GM13977 (cell line): ENCODE measurements at regions not wholly inside any gene's neighbourhood (a gene's known extent, or its start where the extent isn't known, plus 50 kb on each side); places are given as distances from the start of the nearest gene placed in this dataset.

Experiments
- DNase-seq: peaks from one replicate; pipeline ENCODE4 v3.0.0; 2012; ENCODE audit warnings: low spot score
- in situ Hi-C: fragments of 300-500 bp; cut with MboI; formaldehyde crosslinking; loops from one replicate; pipeline ENCODE4 v1.12.0; 2022; ENCODE audit warnings: low sequenced_read_pairs, low pct_unique_long_range_greater_than_20kb, mixed read lengths, inconsistent platforms; ENCODE audit not compliant: unreplicated experiment
- TF ChIP-seq, protein P1 (sequence below): IDR thresholded peaks from 2 replicates; pipeline ENCODE4 v1.5.1; 2012; ENCODE audit warnings: mild to moderate bottlenecking, control low read depth; ENCODE audit not compliant: insufficient read depth; ENCODE audit errors: extremely low read depth, missing control alignments

DNA sequence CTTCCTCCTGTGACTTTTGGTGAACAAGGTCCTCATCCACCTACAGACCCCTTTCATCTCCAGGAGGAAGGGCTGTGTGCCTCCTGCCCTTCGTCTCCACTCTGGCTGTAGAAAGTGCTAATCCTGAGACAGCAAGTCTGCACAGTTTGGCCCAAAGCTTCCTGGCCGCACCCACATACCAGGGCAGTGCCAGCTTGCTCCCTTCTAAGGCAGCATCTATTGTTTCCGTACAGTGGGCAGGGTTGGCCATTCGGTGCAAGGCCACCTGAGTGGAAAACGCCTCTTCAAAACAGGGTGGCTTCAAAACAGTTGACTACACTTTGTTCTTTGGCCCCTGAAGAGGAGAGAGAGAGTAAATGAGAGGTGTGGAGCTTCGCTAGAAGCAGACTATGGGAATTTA, 134.1 kb upstream of the KLF14 start:
- TF ChIP-seq, protein P1, sequence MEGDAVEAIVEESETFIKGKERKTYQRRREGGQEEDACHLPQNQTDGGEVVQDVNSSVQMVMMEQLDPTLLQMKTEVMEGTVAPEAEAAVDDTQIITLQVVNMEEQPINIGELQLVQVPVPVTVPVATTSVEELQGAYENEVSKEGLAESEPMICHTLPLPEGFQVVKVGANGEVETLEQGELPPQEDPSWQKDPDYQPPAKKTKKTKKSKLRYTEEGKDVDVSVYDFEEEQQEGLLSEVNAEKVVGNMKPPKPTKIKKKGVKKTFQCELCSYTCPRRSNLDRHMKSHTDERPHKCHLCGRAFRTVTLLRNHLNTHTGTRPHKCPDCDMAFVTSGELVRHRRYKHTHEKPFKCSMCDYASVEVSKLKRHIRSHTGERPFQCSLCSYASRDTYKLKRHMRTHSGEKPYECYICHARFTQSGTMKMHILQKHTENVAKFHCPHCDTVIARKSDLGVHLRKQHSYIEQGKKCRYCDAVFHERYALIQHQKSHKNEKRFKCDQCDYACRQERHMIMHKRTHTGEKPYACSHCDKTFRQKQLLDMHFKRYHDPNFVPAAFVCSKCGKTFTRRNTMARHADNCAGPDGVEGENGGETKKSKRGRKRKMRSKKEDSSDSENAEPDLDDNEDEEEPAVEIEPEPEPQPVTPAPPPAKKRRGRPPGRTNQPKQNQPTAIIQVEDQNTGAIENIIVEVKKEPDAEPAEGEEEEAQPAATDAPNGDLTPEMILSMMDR = no peak

DNA sequence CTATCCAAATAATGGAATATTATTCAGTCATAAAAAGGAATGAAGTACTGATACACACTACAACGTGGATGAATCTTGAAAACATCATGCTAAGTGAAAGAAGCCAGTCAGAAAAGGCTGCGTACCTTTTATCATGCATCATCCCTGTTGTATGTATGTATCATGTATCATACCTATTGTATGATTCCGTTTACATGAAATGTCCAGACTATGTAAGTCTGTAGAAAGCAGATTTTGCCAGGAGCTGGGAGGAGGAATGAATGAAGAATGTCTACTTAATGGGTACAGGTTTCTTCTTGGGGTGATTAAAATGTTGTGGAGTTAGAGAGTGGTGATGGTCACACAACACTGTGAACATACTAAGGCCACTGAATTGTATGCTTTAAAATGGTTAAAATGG, 135.9 kb upstream of the KLF14 start:
- DNase-seq = no peak
- TF ChIP-seq, protein P1 = no peak
- in situ Hi-C loops = no loop called here

More for the DNA sequence above, 134.1 kb upstream of the KLF14 start:
- in situ Hi-C loops = no loop called here
- no peak for DNase-seq

DNA sequence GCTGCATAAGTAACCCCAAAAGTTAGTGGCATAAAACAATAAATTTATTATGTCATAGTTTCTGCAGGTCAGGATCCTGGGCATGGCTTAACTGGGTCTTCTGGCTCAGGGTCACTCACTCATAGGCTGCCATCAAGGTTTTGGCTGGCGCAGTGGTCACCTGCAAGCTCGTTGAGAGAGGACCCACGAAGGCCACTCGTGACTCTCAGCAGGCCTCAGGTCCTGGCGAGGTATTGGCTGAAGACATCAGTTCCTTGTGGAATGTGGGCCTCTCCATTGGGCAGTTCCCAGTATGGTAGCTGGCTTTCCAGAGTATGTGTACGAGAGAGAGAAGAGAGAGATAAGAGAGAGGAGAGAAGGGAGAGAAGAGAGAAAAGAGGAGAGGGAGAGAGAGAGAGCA, 138.3 kb upstream of the KLF14 start:
- in situ Hi-C loops = no loop called here
- DNase-seq = no peak
- TF ChIP-seq, protein P1 = no peak

DNA sequence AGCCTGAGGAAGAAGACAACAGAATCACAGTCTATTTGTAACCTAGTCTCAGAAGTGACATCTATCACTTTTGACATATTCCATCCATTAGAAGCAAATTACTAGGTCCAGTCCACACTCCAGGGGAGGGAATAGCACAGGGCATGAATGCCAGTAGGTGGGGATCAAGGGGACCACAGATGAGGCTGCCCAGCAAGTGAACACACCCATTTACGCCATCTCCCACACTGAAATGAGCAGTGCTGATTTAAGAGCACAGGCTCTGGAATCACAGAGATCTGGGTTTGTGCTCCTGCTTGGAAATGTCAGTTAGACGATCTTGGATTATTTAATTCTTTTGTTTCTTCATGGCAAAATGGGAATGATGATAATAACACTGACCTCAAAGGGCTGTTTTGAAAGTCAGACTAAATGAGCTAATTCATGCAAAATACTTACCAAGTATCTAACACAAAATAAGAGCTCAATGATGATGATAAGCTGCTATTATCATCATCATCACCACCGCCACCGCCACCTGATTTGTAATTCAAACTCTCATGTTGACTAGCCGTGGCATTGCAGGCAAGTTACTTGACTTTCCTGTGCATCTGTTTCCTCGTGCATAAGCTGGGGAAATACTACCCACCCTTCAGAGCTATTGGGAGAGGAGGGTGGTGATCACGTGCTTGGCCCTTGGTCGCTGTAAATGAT, 138.9 kb upstream of the KLF14 start:
- in situ Hi-C loops = no loop called here
- no peak for DNase-seq
- TF ChIP-seq, protein P1 = no peak

DNA sequence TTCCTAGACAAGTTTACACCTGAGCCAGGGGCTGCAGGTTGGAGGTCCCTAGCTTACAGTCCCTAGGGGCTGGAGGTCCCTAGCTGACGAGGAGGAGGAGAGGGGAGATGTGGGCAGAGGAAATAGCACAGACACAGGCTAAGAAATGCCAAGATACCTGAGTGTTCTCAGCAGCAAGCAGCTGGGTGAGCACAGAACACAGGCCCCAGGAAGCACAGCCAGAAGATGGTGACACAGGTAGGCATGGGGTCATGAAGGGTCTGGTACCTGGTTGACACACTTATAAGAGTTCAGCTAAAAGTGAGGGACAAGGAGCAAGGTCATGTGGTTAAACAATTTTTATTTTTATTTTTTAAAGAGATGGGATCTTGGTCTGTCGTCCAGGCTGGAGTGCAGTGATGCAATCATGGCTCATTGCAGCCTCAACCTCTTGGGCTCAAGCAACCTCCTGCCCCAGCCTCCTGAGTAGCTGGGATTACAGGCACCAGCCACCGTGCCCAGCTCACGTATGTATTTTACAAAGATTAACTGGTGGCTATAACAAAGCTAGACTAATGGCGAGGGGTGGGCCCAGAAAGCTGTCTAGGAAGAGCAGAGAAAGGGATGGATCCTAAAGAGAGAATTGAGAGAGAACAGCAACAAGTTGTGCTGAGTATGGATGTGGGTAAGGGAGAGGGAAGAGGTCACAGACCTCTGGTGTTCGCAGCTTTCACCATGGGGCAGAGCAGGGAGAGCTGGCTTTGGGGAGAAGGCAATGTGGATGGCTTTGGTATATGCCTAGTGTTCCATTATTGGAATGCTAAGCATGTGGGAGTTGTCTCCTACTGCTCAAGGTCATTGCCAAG, 140.3 kb upstream of the KLF14 start:
- DNase-seq = no peak
- TF ChIP-seq, protein P1 = no peak
- in situ Hi-C loops = no loop called here

DNA sequence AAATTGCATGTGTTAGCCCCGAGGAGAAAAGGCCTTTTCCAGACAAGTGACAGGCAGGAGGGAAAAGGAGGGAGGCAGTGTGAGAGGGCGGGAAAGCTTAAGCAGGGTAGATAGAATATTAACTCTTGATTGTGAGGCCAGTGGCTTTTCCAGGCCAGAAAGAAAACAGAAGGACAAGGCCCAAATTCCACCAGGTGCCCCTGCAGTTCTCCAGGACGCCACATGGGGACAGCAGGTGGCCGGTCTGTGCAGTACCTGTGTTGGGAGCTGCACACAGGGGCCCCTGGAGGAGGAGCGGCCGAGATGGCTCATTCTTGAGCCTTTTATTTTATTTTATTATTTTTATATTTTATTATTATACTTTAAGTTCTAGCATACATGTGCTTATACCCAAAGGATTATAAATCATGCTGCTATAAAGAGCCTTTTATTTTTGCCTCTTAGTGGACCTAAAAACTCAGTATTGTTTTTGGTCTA, 141.3 kb upstream of the KLF14 start:
- TF ChIP-seq, protein P1 = peak; percentile 89
- peak; percentile 62 for DNase-seq
- in situ Hi-C loops = no loop called here
